Stomach (tissue), 4 donors: ENCODE measurements at regions not wholly inside any gene's neighbourhood (a gene's known extent, or its start where the extent isn't known, plus 50 kb on each side); places are given as distances from the start of the nearest gene placed in this dataset.

Source experiments
- EP300 ChIP-seq: sonication (generic); formaldehyde crosslinking; IDR thresholded peaks from one replicate; pipeline ENCODE4 v1.6.1; 2017; ENCODE audit warnings: antibody characterized with exemption
- POLR2A ChIP-seq, 4 donors: fragments of 450-650 bp; IDR thresholded peaks; one replicate each; pipeline ENCODE4 v1.6.1; 2016; ENCODE audit warnings: antibody characterized with exemption in 4 of 4, control low read depth in 2 of 4, mild to moderate bottlenecking in 1 of 4, moderate library complexity in 1 of 4
- TF ChIP-seq, protein P1 (sequence below), 7 experiments: fragments of 450-650 bp in 4 of 7; fragments of 200-600 bp in 3 of 7; sonication (generic) in 3 of 7; IDR thresholded peaks; one replicate each; pipeline ENCODE4 v1.5.1; 2016 to 2019; ENCODE audit warnings: antibody characterized with exemption in 7 of 7, control low read depth in 2 of 7, mild to moderate bottlenecking in 1 of 7

DNA sequence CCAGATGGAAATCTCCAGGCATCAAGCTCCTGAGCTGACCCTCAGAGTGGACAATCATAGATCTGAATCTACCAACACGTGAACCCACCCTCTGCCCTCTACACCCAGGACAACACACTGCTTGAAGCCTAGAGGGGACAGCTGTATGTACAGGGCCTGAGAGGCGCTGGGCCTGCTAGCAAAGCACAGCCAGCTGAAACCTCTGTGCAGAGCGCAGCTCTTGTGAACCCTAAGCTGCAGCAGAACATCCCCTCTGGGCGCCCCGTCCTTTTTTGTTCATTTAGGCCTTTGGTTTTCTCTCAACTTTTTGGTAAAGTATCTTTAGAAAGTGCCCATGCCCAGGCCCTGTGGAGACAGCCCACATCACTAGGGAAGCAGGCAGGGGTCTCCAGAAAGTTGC is 62.4 kb upstream of the SPTLC1 start:
- no peak for TF ChIP-seq EP300
- TF ChIP-seq, protein P1, sequence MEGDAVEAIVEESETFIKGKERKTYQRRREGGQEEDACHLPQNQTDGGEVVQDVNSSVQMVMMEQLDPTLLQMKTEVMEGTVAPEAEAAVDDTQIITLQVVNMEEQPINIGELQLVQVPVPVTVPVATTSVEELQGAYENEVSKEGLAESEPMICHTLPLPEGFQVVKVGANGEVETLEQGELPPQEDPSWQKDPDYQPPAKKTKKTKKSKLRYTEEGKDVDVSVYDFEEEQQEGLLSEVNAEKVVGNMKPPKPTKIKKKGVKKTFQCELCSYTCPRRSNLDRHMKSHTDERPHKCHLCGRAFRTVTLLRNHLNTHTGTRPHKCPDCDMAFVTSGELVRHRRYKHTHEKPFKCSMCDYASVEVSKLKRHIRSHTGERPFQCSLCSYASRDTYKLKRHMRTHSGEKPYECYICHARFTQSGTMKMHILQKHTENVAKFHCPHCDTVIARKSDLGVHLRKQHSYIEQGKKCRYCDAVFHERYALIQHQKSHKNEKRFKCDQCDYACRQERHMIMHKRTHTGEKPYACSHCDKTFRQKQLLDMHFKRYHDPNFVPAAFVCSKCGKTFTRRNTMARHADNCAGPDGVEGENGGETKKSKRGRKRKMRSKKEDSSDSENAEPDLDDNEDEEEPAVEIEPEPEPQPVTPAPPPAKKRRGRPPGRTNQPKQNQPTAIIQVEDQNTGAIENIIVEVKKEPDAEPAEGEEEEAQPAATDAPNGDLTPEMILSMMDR (IDR thresholded peaks at IDR 0.05), result no peak
- no peak for TF ChIP-seq POLR2A (IDR thresholded peaks at IDR 0.05)
